ENCODE measurements at regions not wholly inside any gene's neighbourhood (a gene's known extent, or its start where the extent isn't known, plus 50 kb on each side); places are given as distances from the start of the nearest gene placed in this dataset.
"Not testable (repeated sequence)": the region's sequence is repeated elsewhere in the genome, so short reads cannot be mapped to it uniquely, and the experiment has no call there.

DNA sequence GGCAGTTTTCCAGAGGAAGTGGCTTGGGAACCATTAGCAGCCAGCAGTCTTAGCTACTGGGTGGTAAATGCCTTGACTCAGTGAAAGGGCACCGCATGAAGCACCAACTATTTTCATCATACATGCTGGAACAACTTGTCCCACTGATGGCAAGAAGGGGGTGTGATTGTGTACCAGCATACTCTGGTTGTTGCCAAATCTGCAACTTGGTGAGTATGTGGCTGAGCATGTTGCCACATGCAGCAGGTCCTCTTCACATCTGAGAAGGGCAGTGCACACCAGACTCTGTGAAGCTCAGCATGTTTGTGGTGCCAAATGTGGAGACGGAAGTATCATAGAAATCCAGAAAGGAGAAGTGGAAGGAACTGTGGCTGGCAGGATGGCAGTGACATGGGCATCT lies 122.1 kb downstream of the CCNG2 start:
- H3K27ac Mint-ChIP-seq, ATAC-seq, DNase-seq, H3K4me1 Mint-ChIP-seq, H3K27me3 Mint-ChIP-seq, H3K9me3 Mint-ChIP-seq, H3K4me3 Mint-ChIP-seq: not testable (repeated sequence)

DNA sequence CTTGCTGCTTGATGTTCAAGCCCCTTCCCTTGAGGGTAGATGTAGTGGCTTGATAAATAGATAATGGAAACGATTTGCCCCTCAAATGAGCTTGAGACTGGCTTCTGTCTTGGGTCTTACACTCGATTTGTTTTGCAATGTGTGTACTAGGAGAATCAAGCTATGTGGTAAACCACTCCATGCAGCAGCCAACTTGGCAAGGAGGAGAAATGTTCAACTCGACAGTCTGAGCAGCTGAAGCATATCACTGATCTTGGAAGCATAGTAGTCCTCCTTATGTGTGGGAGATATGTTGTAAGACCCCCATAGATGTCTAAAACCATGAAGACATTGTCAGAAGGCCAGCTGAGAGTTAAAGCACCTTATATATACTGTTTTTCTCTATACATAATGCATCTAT lies 125.3 kb downstream of the CCNG2 start:
- Mint-ChIP-seq H3K4me3 (no peak overlapping the region), H3K27ac (no peak overlapping the region), H3K27me3 (peaks cover 19% of the 10 kb centered on the region), H3K9me3 (no peaks in the 10 kb centered on the region), H3K4me1 (no peaks in the 10 kb centered on the region)
- ATAC-seq (no peak), DNase-seq (no peak)

DNA sequence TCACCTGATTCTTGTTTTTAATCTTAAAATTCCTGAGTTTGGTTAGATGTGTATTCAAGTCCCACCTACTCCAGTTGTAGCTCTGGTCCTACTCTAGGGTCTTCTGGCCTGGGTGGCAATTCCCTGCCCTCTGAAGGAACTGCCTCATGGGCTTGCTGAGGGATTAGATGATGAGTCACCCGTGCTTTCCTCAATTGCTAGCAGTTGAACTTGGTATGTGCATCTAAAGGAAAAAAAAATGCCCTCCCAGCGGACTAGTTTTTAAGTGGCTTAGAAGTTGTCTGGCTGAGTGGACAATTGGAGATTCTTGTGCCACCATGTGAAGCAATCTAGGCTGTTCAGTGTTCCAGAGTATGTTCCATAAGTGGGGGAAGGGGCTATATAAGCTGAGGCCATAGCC lies 127.0 kb downstream of the CCNG2 start:
- no peak overlapping the region for H3K27ac Mint-ChIP-seq
- H3K9me3 Mint-ChIP-seq = no peaks in the 10 kb centered on the region
- ATAC-seq = no peak
- H3K4me3 Mint-ChIP-seq = no peak overlapping the region
- no peak for DNase-seq
- H3K27me3 Mint-ChIP-seq = peaks cover 19% of the 10 kb centered on the region
- no peaks in the 10 kb centered on the region for H3K4me1 Mint-ChIP-seq

DNA sequence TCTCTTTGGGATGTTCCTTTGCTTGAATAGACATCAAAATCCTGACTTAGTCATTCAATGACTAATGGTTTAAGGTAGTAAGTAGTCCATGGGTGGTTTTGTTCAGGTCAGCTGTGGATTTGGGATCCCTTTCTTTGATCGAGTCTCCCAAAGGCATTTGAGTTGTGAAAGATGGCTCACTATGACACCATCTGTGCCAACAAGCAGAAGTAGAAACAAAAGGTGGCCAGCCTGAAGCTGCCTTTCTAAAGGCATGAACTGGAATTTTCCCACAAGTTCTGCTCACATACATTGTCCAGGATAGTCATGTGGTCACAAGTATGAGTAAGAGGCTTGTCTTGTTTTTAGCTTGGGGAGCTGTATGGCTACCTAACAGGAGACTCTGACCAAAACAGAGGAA lies 129.9 kb downstream of the CCNG2 start:
- Mint-ChIP-seq H3K4me1 (no peaks in the 10 kb centered on the region), H3K9me3 (no peaks in the 10 kb centered on the region), H3K27ac (no peak overlapping the region), H3K27me3 (peaks cover 19% of the 10 kb centered on the region), H3K4me3 (no peak overlapping the region)
- ATAC-seq (no peak), DNase-seq (no peak)

DNA sequence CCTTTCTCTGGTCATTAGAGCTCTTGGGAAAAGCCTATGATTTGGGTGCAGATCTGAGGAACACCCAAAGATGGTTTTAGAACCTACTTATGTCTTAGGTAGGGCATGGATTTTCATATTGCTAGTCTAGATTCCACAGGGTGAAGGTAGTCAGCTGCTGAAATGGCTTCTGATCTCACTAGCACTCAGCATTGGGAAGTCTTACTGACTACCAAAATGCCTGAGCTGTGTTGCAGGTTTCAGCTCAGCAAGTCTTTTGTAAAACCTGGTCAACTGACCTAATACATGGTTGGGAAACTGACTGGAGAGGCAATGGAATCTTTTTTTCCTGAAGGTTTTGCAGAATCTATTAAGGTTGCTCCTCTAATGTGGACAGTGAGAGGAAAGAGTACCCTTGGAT lies 136.4 kb downstream of the CCNG2 start:
- H3K9me3 Mint-ChIP-seq = peaks cover 12 to 19% of the 10 kb centered on the region in 2 donors
- ATAC-seq = no peak

DNA sequence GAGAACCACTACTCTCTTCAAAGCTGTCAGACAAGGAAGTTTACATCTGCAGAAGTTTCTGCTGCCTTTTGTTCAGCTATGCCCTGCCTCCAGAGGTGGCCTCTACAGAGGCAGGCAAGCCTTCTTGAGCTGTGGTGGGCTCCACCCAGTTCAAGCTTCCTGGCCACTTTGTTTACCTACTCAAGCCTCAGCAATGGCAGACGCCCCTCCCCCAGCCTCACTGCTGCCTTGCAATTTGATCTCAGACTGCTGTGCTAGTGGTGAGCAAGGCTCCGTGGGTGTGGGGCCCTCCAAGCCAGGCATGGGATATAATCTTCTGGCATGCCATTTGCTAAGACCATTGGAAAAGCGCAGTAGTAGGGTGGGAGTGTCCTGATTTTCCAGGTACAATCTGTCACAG lies 144.0 kb downstream of the CCNG2 start:
- Mint-ChIP-seq H3K9me3 (peaks cover 14 to 15% of the 10 kb centered on the region in 2 donors), H3K27me3 (peaks cover 13% of the 10 kb centered on the region)
- not testable (repeated sequence) for H3K27ac Mint-ChIP-seq, ATAC-seq, H3K4me3 Mint-ChIP-seq, H3K4me1 Mint-ChIP-seq, DNase-seq

More for the DNA sequence above, 136.4 kb downstream of the CCNG2 start:
- no peak overlapping the region for H3K27ac Mint-ChIP-seq
- no peaks in the 10 kb centered on the region for H3K4me1 Mint-ChIP-seq
- no peak overlapping the region for H3K4me3 Mint-ChIP-seq
- peaks cover 5% of the 10 kb centered on the region for H3K27me3 Mint-ChIP-seq
- no peak for DNase-seq

DNA sequence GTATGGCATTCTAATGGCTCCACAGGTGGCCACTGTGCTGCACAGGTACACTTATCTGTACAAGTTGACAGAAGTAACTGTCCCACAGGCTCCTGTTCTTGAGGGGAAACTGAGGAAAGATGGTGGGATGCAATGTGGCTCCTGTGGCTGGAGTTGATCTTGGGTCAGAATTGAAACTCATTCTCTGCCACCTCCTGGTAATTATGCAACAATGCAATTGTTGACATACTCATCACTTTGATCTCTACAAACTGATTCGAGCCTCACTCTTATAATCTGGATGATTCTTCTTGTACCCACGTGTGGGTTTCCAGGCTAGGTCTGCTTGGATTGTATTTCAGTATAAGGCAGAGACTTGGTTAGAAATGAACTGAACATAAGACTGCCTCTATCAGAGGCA lies 148.8 kb downstream of the CCNG2 start:
- Mint-ChIP-seq H3K27me3 (no peaks in the 10 kb centered on the region), H3K4me3 (no peak overlapping the region), H3K9me3 (no peaks in the 10 kb centered on the region), H3K4me1 (no peaks in the 10 kb centered on the region), H3K27ac (no peak overlapping the region)
- ATAC-seq (no peak), DNase-seq (no peak)

DNA sequence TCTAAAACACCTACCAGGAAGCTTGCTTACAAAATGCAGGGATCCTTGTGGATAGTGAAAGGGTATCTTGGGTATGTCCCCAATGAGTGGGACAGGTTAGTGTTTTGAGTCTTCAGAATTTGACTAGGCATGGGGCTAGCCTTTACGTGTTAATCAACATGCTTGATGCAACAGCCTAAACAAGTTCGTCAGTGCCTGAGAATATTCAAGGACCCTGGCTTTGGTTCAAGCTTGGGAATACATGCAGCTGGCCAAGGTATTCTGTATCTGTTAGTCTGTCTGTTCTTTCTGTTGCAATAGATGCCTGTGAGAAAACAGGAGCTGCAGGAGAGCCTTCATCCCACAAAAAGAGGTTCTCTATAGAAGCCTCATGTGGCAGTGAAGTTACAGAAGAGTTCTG lies 149.5 kb downstream of the CCNG2 start:
- Mint-ChIP-seq H3K27me3 (no peaks in the 10 kb centered on the region), H3K4me1 (no peaks in the 10 kb centered on the region), H3K27ac (no peak overlapping the region), H3K4me3 (no peak overlapping the region), H3K9me3 (no peaks in the 10 kb centered on the region)
- DNase-seq (no peak), ATAC-seq (no peak)

DNA sequence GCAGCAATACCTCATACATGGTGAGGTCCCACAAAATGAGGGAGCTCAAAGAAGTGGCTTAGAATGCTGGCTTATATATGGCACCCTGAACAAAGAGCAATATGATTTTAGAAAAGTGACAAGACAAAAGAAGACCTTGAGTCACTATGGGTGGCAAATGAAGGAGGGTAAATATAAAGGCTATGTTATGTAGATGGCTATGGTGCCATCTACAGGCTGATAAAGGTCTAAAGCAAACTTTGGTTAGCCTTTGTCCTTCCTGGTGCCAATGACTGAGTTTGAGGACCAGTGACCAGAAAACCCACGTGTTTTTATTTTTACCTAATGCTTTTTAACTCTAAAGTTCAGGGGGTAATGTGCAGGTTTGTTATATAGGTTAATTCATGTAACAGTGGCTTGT lies 151.8 kb downstream of the CCNG2 start:
- no peak for DNase-seq
- no peak overlapping the region for H3K4me3 Mint-ChIP-seq

DNA sequence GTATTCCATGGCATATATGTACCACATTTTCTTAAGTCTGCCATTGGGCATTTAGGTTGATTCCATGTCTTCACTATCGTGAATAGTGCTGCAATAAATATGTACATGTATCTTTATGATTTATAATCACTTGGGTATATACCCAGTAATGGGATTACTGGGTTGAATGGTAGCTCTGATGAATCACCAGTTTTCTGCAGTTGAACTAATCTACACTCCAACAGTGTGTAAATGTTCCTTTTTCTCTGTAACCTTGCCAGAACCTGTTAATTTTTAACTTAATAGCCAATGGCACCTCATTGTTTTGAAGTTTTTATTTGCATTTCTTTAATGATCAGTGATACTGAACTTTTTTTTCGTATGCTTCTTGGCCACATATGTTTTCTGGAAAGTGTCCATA lies 152.5 kb downstream of the CCNG2 start:
- no peak for ATAC-seq
- Mint-ChIP-seq H3K9me3 (no peaks in the 10 kb centered on the region), H3K4me3 (no peak overlapping the region), H3K4me1 (no peaks in the 10 kb centered on the region), H3K27ac (no peak overlapping the region), H3K27me3 (no peaks in the 10 kb centered on the region)
- no peak for DNase-seq

More for the DNA sequence above, 151.8 kb downstream of the CCNG2 start:
- H3K27me3 Mint-ChIP-seq = no peaks in the 10 kb centered on the region
- no peaks in the 10 kb centered on the region for H3K9me3 Mint-ChIP-seq
- H3K4me1 Mint-ChIP-seq = no peaks in the 10 kb centered on the region
- no peak overlapping the region for H3K27ac Mint-ChIP-seq
- ATAC-seq = peak; percentile 66

DNA sequence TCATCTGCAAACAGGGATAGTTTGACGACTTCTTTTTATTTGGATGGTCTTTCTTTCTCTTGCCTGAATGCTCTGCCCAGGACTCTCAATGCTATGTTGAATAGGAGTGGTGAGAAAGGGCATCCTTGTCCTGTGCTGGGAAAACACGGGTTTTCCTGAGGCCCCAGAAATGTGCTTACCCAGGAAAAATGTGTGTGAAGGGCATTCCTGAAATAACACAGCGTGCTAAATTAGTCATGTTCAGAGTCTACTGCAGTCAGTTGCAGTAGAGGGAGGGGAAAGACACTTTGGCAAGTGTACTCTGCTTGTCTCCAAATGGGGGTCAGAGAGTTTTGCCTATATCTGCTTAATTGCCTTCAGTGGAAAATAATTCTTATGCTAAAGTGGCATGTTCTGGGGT lies 153.9 kb downstream of the CCNG2 start:
- Mint-ChIP-seq H3K4me3 (no peak overlapping the region), H3K4me1 (no peaks in the 10 kb centered on the region), H3K27me3 (no peaks in the 10 kb centered on the region), H3K27ac (no peak overlapping the region), H3K9me3 (no peaks in the 10 kb centered on the region)
- DNase-seq (no peak), ATAC-seq (no peak)

DNA sequence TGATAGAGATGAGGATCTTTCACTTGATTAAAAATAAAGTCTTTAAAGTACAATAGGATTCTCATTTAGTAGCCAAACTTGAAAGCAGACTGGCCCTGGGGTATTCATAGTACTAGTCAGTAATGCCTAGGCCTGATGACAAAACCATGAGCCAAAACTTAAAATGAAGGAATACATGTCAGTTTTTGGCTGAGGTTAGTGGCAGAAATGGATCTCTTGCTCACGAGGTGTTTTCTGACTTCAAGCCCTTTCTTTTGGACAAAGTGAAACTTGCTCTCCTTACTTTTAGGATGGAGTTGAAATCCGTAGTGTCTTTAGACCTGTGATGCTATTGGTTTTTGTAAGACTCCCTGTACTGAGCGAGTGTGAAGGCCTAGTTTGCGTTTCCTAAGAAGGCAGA lies 157.7 kb downstream of the CCNG2 start:
- Mint-ChIP-seq H3K27ac (no peak overlapping the region), H3K9me3 (peaks cover 5 to 10% of the 10 kb centered on the region in 2 donors), H3K4me3 (no peak overlapping the region), H3K27me3 (no peaks in the 10 kb centered on the region), H3K4me1 (no peaks in the 10 kb centered on the region)
- DNase-seq (no peak), ATAC-seq (no peak)

DNA sequence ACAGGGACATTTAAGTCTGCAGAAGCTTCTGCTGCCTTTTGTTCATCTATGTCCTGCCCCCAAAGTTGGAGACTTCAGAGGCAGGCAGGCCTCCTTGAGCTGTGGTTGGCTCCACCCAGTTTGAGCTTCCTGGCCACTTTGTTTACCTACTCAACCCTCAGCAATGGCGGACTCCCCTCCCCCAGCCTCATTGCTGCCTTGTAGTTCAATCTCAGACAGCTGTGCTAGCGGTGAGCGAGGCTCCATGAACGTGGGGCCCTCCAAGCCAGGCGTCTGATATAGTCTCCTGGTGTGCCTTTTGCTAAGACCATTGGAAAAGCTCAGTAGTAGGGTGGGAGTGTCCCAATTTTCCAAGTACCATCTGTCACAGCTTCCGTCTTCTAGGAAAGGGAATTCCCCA lies 170.1 kb downstream of the CCNG2 start:
- Mint-ChIP-seq H3K27ac (no peak overlapping the region), H3K9me3 (peaks cover 0 to 20% of the 10 kb centered on the region in 2 donors), H3K27me3 (peaks cover 49% of the 10 kb centered on the region), H3K4me1 (no peaks in the 10 kb centered on the region), H3K4me3 (no peak overlapping the region)
- ATAC-seq (no peak), DNase-seq (no peak)

DNA sequence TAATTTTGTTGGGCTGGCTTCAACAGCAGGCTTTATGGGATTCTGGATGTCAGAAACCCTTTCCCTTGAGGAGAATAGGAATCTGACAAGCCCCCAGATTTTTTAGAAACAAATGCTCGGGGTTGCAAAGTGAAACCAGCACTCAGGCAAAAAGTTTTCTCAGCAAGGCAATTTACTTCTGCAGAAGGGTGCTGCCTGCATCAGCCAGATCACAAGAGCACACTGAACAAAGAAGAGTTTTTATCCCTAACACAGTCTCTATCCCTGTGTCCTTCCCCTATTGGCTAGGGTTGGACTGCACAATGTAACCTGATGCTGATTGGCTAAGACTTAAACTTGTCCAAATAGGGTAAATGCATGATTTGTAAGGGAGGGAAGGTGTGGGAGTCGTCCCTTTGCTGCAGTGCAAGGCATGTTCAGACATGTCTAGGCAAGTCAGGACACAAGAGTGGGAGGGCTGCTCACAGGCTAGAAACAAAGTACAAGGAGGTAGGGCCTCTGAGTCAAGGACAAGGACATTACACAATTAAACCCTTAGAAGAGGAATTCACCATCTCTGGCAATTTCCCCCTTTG lies 175.8 kb downstream of the CCNG2 start:
- H3K9me3 Mint-ChIP-seq = peaks cover 14 to 28% of the 10 kb centered on the region in 2 donors
- no peak for ATAC-seq
- H3K4me1 Mint-ChIP-seq = no peaks in the 10 kb centered on the region
- peaks cover 12% of the 10 kb centered on the region for H3K27me3 Mint-ChIP-seq
- peak overlapping the region; percentile 52 to 67 for H3K27ac Mint-ChIP-seq
- DNase-seq = no peak
- H3K4me3 Mint-ChIP-seq = no peak overlapping the region

DNA sequence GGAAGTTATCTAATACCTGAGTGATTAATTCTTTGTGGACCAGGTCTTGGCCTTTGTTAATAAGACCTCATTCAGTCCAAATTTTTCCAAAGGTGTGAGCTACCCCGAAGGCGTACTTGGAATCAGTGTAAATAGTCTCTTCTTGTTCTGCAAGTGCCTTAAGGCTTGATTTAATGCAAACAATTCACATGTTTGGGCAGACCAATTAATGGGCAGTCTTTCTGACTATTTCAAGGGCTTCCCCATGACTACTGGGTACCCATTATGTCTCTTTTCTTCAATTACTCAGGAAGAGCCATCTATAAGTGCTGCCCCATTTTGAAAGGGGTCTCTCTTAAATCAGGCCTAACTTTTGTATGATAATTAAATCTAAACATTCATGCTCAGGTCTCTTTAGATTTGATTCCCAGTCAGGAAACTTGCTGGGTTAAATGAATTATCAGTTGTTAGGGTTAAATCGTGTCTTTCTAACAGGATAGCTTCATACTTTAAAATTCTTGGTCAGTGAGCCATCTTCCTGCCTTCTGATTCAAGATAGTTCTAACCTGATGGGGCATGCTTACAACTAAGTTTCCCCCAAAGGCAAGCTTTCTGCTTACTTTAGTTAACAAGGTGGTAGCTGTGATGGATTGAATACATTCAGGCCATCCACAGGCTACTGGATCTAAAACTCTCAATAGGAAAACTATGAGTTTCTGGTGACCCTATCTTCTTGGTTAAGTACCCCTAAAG lies 179.6 kb downstream of the CCNG2 start:
- no peaks in the 10 kb centered on the region for H3K4me1 Mint-ChIP-seq
- DNase-seq (no peak), ATAC-seq (no peak)
- no peak overlapping the region for H3K27ac Mint-ChIP-seq
- H3K9me3 Mint-ChIP-seq = peaks cover 19 to 45% of the 10 kb centered on the region in 2 donors
- H3K4me3 Mint-ChIP-seq = no peak overlapping the region
- H3K27me3 Mint-ChIP-seq = peaks cover 27% of the 10 kb centered on the region

DNA sequence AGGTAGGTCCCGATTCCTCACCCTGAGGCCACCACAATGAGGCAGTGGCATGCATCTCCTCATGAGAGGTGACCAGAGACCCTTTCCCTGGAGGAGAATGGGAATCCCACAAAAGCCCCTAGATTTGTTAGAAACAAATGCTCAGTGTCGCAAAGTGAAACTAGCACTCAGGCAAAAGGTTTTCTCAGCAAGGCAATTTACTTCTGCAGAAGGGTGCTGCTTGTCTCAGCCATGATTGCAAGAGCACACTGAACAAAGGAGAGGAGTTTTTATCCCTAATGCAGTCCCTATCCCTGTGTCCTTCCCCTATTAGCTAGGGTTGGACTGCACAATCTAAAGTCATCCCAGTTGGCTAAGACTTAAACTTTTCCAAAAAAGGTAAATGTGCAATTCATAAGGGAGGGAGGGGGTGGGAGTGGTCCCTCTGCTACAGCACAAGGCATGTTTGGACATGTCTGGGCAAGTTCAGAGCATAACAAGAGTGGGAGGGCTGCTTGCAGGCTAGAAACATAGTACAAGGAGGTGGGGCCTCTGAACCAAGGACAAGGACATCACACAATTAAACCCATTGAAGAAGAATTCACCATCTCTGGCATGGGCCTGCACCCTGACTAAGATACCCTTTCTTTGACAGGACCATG lies 185.3 kb downstream of the CCNG2 start:
- H3K27ac Mint-ChIP-seq = no peak overlapping the region

More for the DNA sequence above, 185.3 kb downstream of the CCNG2 start:
- no peak for DNase-seq
- Mint-ChIP-seq H3K4me1 (no peaks in the 10 kb centered on the region), H3K27me3 (peaks cover 38% of the 10 kb centered on the region), H3K9me3 (peaks cover 21 to 27% of the 10 kb centered on the region in 2 donors), H3K4me3 (no peak overlapping the region)
- no peak for ATAC-seq

All from stimulated activated naive CD8-positive, alpha-beta T cell treated with anti-CD3 and anti-CD28 coated beads, Interleukin-15, amount 100 ng/mL, for 72 hours (primary cell).